Activated CD4-positive, alpha-beta memory T cell treated with anti-CD3 and anti-CD28 coated beads, Interleukin-2, amount 10 ng/mL, durations not matched to agents 7 days and 5 days (primary cell): ENCODE measurements at regions not wholly inside any gene's neighbourhood (a gene's known extent, or its start where the extent isn't known, plus 50 kb on each side); places are given as distances from the start of the nearest gene placed in this dataset.
"Not testable (repeated sequence)": the region's sequence is repeated elsewhere in the genome, so short reads cannot be mapped to it uniquely, and the experiment has no call there.

ENCODE experiments used
- CTCF ChIA-PET: fragments of 350-600 bp; sonication (Branson Sonifier 250); formaldehyde crosslinking; loops from one replicate; lab custom pipeline; 2021; ENCODE audit warnings: antibody characterized with exemption, inconsistent platforms; lab: Charles Lee
- POLR2A ChIA-PET: fragments of 350-600 bp; sonication (Branson Sonifier 250); formaldehyde crosslinking; loops from one replicate; lab custom pipeline; 2021; ENCODE audit warnings: antibody characterized with exemption; lab: Charles Lee
- DNase-seq: peaks from one replicate; pipeline ENCODE4 v3.0.0-alpha.2; 2020
- H3K27ac Mint-ChIP-seq: one replicate; pipeline ENCODE4 v1.8.0; 2021; ENCODE audit warnings: mild to moderate bottlenecking, mixed read lengths
- H3K27me3 Mint-ChIP-seq: one replicate; pipeline ENCODE4 v1.8.0; 2021; ENCODE audit warnings: mixed read lengths
- H3K36me3 Mint-ChIP-seq: one replicate; pipeline ENCODE4 v1.8.0; 2021; ENCODE audit warnings: low read depth, mixed read lengths
- H3K4me1 Mint-ChIP-seq: one replicate; pipeline ENCODE4 v1.8.0; 2021; ENCODE audit warnings: mixed read lengths
- H3K4me3 Mint-ChIP-seq: one replicate; pipeline ENCODE4 v1.8.0; 2021; ENCODE audit warnings: mild to moderate bottlenecking, mixed read lengths
- H3K9me3 Mint-ChIP-seq: one replicate; pipeline ENCODE4 v1.8.0; 2021; ENCODE audit warnings: mixed read lengths

GRCh38 chr1:209171151-209171550 lies 412.4 kb upstream of the CAMK1G start:
- no peak overlapping the region for H3K4me3 Mint-ChIP-seq
- DNase-seq: no peak
- POLR2A ChIA-PET: no interaction called here
- H3K9me3 Mint-ChIP-seq: no peaks in the 10 kb centered on the region
- H3K4me1 Mint-ChIP-seq: no peaks in the 10 kb centered on the region
- no peaks in the 10 kb centered on the region for H3K27me3 Mint-ChIP-seq
- H3K36me3 Mint-ChIP-seq: no peaks in the 10 kb centered on the region
- CTCF ChIA-PET: no interaction called here
- H3K27ac Mint-ChIP-seq: no peak overlapping the region

GRCh38 chr1:209172286-209172685 lies 411.2 kb upstream of the CAMK1G start:
- ChIA-PET POLR2A (no interaction called here), CTCF (no interaction called here)
- Mint-ChIP-seq H3K36me3 (no peaks in the 10 kb centered on the region), H3K27ac (no peak overlapping the region), H3K27me3 (no peaks in the 10 kb centered on the region), H3K9me3 (no peaks in the 10 kb centered on the region), H3K4me1 (no peaks in the 10 kb centered on the region), H3K4me3 (no peak overlapping the region)
- DNase-seq: no peak

- H3K27ac Mint-ChIP-seq, POLR2A ChIA-PET, H3K9me3 Mint-ChIP-seq, H3K4me3 Mint-ChIP-seq, DNase-seq, H3K4me1 Mint-ChIP-seq, H3K27me3 Mint-ChIP-seq, CTCF ChIA-PET, H3K36me3 Mint-ChIP-seq: not testable (repeated sequence)
Observed at GRCh38 chr1:209172792-209173542, 410.5 kb upstream of the CAMK1G start.

- H3K9me3 Mint-ChIP-seq, H3K4me3 Mint-ChIP-seq, DNase-seq, CTCF ChIA-PET, H3K27me3 Mint-ChIP-seq, H3K36me3 Mint-ChIP-seq, H3K27ac Mint-ChIP-seq, POLR2A ChIA-PET, H3K4me1 Mint-ChIP-seq: not testable (repeated sequence)
Observed at GRCh38 chr1:209173796-209174195, 409.7 kb upstream of the CAMK1G start.

- no peak overlapping the region for H3K27ac Mint-ChIP-seq
- no peak for DNase-seq
- no peak overlapping the region for H3K4me3 Mint-ChIP-seq
- no peaks in the 10 kb centered on the region for H3K27me3 Mint-ChIP-seq
- ChIA-PET POLR2A (no interaction called here), CTCF (no interaction called here)
- H3K9me3 Mint-ChIP-seq: peaks cover 5% of the 10 kb centered on the region
- H3K4me1 Mint-ChIP-seq: no peaks in the 10 kb centered on the region
- no peaks in the 10 kb centered on the region for H3K36me3 Mint-ChIP-seq
Observed at GRCh38 chr1:209176866-209177430, 406.6 kb upstream of the CAMK1G start.

GRCh38 chr1:209183195-209183594 lies 400.3 kb upstream of the CAMK1G start:
- Mint-ChIP-seq H3K36me3 (no peaks in the 10 kb centered on the region), H3K27ac (no peak overlapping the region), H3K4me1 (no peaks in the 10 kb centered on the region), H3K9me3 (peaks cover 10% of the 10 kb centered on the region), H3K27me3 (no peaks in the 10 kb centered on the region), H3K4me3 (no peak overlapping the region)
- POLR2A ChIA-PET: no interaction called here
- no peak for DNase-seq
- CTCF ChIA-PET: no interaction called here

- no peak overlapping the region for H3K27ac Mint-ChIP-seq
- peaks cover 4% of the 10 kb centered on the region for H3K9me3 Mint-ChIP-seq
- no peaks in the 10 kb centered on the region for H3K4me1 Mint-ChIP-seq
- POLR2A ChIA-PET: no interaction called here
- no peaks in the 10 kb centered on the region for H3K36me3 Mint-ChIP-seq
- no peak overlapping the region for H3K4me3 Mint-ChIP-seq
- CTCF ChIA-PET: no interaction called here
- H3K27me3 Mint-ChIP-seq: no peaks in the 10 kb centered on the region
- no peak for DNase-seq
Observed at GRCh38 chr1:209187589-209187988, 395.9 kb upstream of the CAMK1G start.

- POLR2A ChIA-PET: no interaction called here
- CTCF ChIA-PET: no interaction called here
- H3K36me3 Mint-ChIP-seq: no peaks in the 10 kb centered on the region
Observed at GRCh38 chr1:209190591-209191261, 392.8 kb upstream of the CAMK1G start.

GRCh38 chr1:209191262-209191634 lies 392.3 kb upstream of the CAMK1G start:
- H3K27me3 Mint-ChIP-seq: no peaks in the 10 kb centered on the region
- H3K4me3 Mint-ChIP-seq: no peak overlapping the region
- H3K9me3 Mint-ChIP-seq: peaks cover 9% of the 10 kb centered on the region
- DNase-seq: no peak
- H3K36me3 Mint-ChIP-seq: no peaks in the 10 kb centered on the region
- POLR2A ChIA-PET: no interaction called here
- CTCF ChIA-PET: no interaction called here
- no peaks in the 10 kb centered on the region for H3K4me1 Mint-ChIP-seq
- no peak overlapping the region for H3K27ac Mint-ChIP-seq

More at GRCh38 chr1:209190591-209191261, 392.8 kb upstream of the CAMK1G start:
- no peak overlapping the region for H3K27ac Mint-ChIP-seq
- peak; percentile 21 for DNase-seq
- no peak overlapping the region for H3K4me3 Mint-ChIP-seq
- no peaks in the 10 kb centered on the region for H3K4me1 Mint-ChIP-seq
- H3K9me3 Mint-ChIP-seq: peaks cover 5% of the 10 kb centered on the region
- H3K27me3 Mint-ChIP-seq: no peaks in the 10 kb centered on the region

GRCh38 chr1:209196140-209196539 lies 387.4 kb upstream of the CAMK1G start:
- DNase-seq: no peak
- CTCF ChIA-PET: interaction anchor here (0.5 kb wide), 1 partner anchor 211 kb away, joined by 4 read pairs; no protein-coding TSS in a partner anchor
- peaks cover 9% of the 10 kb centered on the region for H3K27me3 Mint-ChIP-seq
- no peak overlapping the region for H3K27ac Mint-ChIP-seq
- POLR2A ChIA-PET: no interaction called here
- no peak overlapping the region for H3K4me3 Mint-ChIP-seq
- peaks cover 16% of the 10 kb centered on the region for H3K9me3 Mint-ChIP-seq
- no peaks in the 10 kb centered on the region for H3K4me1 Mint-ChIP-seq
- no peaks in the 10 kb centered on the region for H3K36me3 Mint-ChIP-seq

- peaks cover 9% of the 10 kb centered on the region for H3K27me3 Mint-ChIP-seq
- no peaks in the 10 kb centered on the region for H3K4me1 Mint-ChIP-seq
- H3K9me3 Mint-ChIP-seq: peaks cover 16% of the 10 kb centered on the region
- DNase-seq: no peak
- H3K27ac Mint-ChIP-seq: no peak overlapping the region
- ChIA-PET POLR2A (no interaction called here), CTCF (no interaction called here)
- H3K36me3 Mint-ChIP-seq: no peaks in the 10 kb centered on the region
- H3K4me3 Mint-ChIP-seq: no peak overlapping the region
Observed at GRCh38 chr1:209198961-209199750, 384.4 kb upstream of the CAMK1G start.

GRCh38 chr1:209199822-209200221 lies 383.7 kb upstream of the CAMK1G start:
- H3K4me3 Mint-ChIP-seq: no peak overlapping the region
- H3K9me3 Mint-ChIP-seq: peaks cover 15% of the 10 kb centered on the region
- CTCF ChIA-PET: no interaction called here
- POLR2A ChIA-PET: no interaction called here
- no peaks in the 10 kb centered on the region for H3K36me3 Mint-ChIP-seq
- no peak overlapping the region for H3K27ac Mint-ChIP-seq
- DNase-seq: no peak
- H3K4me1 Mint-ChIP-seq: no peaks in the 10 kb centered on the region
- H3K27me3 Mint-ChIP-seq: peaks cover 9% of the 10 kb centered on the region

- H3K4me3 Mint-ChIP-seq, DNase-seq, H3K4me1 Mint-ChIP-seq, POLR2A ChIA-PET, H3K27ac Mint-ChIP-seq, H3K36me3 Mint-ChIP-seq, H3K9me3 Mint-ChIP-seq: not testable (repeated sequence)
- CTCF ChIA-PET: interaction anchor here (0.8 to 1.5 kb wide), 5 partner anchors 47 to 365 kb away, joined by 3 to 4 read pairs (median 4); no protein-coding TSS in a partner anchor
- H3K27me3 Mint-ChIP-seq: peaks cover 23% of the 10 kb centered on the region
Observed at GRCh38 chr1:209202321-209202720, 381.2 kb upstream of the CAMK1G start.
